Panc1 (cell line): ENCODE measurements at regions not wholly inside any gene's neighbourhood (a gene's known extent, or its start where the extent isn't known, plus 50 kb on each side); places are given as distances from the start of the nearest gene placed in this dataset.

Experiments
- ATAC-seq: fragments of 200-7000 bp; cut with Tn5 transposase; 2 replicates; pipeline ENCODE4 v1.9.1; 2020; ENCODE audit warnings: mild to moderate bottlenecking, moderate library complexity
- BruUV-seq: library from RNA; stranded (reverse); fragments of 400-500 nt; replicated peaks from 2 replicates; lab custom pipeline; 2021; lab: Mats Ljungman, UMichigan
- CTCF ChIA-PET: fragments of 300-600 bp; sonication (Branson Sonifier 250); formaldehyde crosslinking; loops from one replicate; lab custom pipeline; 2022; ENCODE audit warnings: antibody characterized with exemption; lab: Charles Lee
- POLR2A ChIA-PET: fragments of 300-600 bp; sonication (Branson Sonifier 250); formaldehyde crosslinking; loops from one replicate; lab custom pipeline; 2022; ENCODE audit warnings: antibody characterized with exemption; lab: Charles Lee
- DNase-seq: peaks from one replicate; pipeline ENCODE4 v3.0.0-alpha.2; 2010; ENCODE audit warnings: low read depth, low spot score
- H3K27ac ChIP-seq: 2 replicates; pipeline ENCODE4 v1.5.1; 2011; ENCODE audit warnings: mild to moderate bottlenecking, low read length, inconsistent platforms
- H3K27me3 ChIP-seq: fragments of 200-500 bp; sonication (Bioruptor generic); 2 replicates; pipeline ENCODE4 v1.6.0; 2014; ENCODE audit warnings: low read length, inconsistent platforms; ENCODE audit not compliant: control insufficient read depth, insufficient read depth
- H3K36me3 ChIP-seq: fragments of 200-500 bp; sonication (Bioruptor generic); 2 replicates; pipeline ENCODE4 v1.5.1; 2014; ENCODE audit warnings: inconsistent platforms, mild to moderate bottlenecking, low read length, moderate library complexity; ENCODE audit not compliant: control insufficient read depth, insufficient read depth
- H3K4me1 ChIP-seq: 2 replicates; pipeline ENCODE4 v1.5.1; 2011; ENCODE audit warnings: inconsistent platforms, mild to moderate bottlenecking, low read length, moderate library complexity; ENCODE audit not compliant: control insufficient read depth, insufficient read depth
- H3K4me3 ChIP-seq, 2 experiments: 2 replicates each; pipeline ENCODE4 v1.5.1; 2011 to 2012; ENCODE audit warnings: low read depth in 2 of 2, low read length in 2 of 2, mild to moderate bottlenecking in 2 of 2, inconsistent platforms in 1 of 2, moderate library complexity in 1 of 2
- H3K9me3 ChIP-seq: fragments of 200-500 bp; sonication (Bioruptor generic); 2 replicates; pipeline ENCODE4 v1.5.1; 2014; ENCODE audit warnings: low read depth, mild to moderate bottlenecking, inconsistent platforms, low read length, moderate library complexity; ENCODE audit not compliant: control insufficient read depth, insufficient read depth
- CTCF ChIP-seq: fragments of 450-650 bp; IDR thresholded peaks from 2 replicates; pipeline ENCODE4 v1.5.1; 2017; ENCODE audit warnings: mild to moderate bottlenecking
- POLR2AphosphoS5 ChIP-seq: IDR thresholded peaks from 2 replicates; pipeline ENCODE4 v1.6.1; 2012; ENCODE audit warnings: mild to moderate bottlenecking, low read depth, low read length, moderate library complexity
- REST ChIP-seq, 2 experiments: IDR thresholded peaks; 2 replicates each; pipeline ENCODE4 v1.6.1; 2011 to 2012; ENCODE audit warnings: low read depth in 2 of 2, control low read depth in 1 of 2, low read length in 1 of 2, mild to moderate bottlenecking in 1 of 2, moderate library complexity in 1 of 2; ENCODE audit not compliant: insufficient read depth in 1 of 2
- SIN3A ChIP-seq: IDR thresholded peaks from 2 replicates; pipeline ENCODE4 v1.6.1; 2012; ENCODE audit warnings: low read depth, mild to moderate bottlenecking, low read length, moderate library complexity, borderline replicate concordance; ENCODE audit not compliant: insufficient read depth
- TCF7L2 ChIP-seq: IDR thresholded peaks from 2 replicates; pipeline ENCODE4 v1.6.1; 2011; ENCODE audit warnings: mild to moderate bottlenecking, low read depth, low read length, inconsistent platforms
- in situ Hi-C: cut with HindIII; loops from 2 replicates; pipeline ENCODE4 v1.10.0; 2016; ENCODE audit warnings: low sequenced_read_pairs, low pct_unique_long_range_greater_than_20kb
- intact Hi-C: fragments of 100-400 bp; cut with micrococcal nuclease; formaldehyde crosslinking; loops from one replicate; pipeline ENCODE4 v1.10.0; 2022; ENCODE audit not compliant: unreplicated experiment

- Histone ChIP-seq H3K27me3 (no peaks in the 10 kb centered on the region), H3K9me3 (no peaks in the 10 kb centered on the region), H3K36me3 (no peaks in the 10 kb centered on the region), H3K4me1 (no peaks in the 10 kb centered on the region), H3K27ac (no peak overlapping the region), H3K4me3 (no peak overlapping the region)
- in situ Hi-C loops: no loop called here
- no peak for DNase-seq
- intact Hi-C loops: no loop called here
- POLR2A ChIA-PET: interaction anchor here (0.7 kb wide), 1 partner anchor 216 kb away, joined by 3 read pairs; no protein-coding TSS in a partner anchor
- no peak for ATAC-seq
- no peak for TF ChIP-seq CTCF
- no peak for TF ChIP-seq TCF7L2
- TF ChIP-seq POLR2AphosphoS5: no peak
- TF ChIP-seq REST (IDR thresholded peaks at IDR 0.05; ENCODE audit: insufficient read depth in 1 of 2, low read depth in 2 of 2, low read length in 1 of 2): no peak
- TF ChIP-seq SIN3A: no peak
- BruUV-seq: no TSS peak
- CTCF ChIA-PET: no interaction called here
Measured at GRCh38 chr2:8607606-8608005, 74.2 kb upstream of the ID2 start.

- Histone ChIP-seq H3K36me3 (no peaks in the 10 kb centered on the region), H3K9me3 (no peaks in the 10 kb centered on the region), H3K4me1 (no peaks in the 10 kb centered on the region), H3K4me3 (no peak overlapping the region), H3K27me3 (no peaks in the 10 kb centered on the region), H3K27ac (no peak overlapping the region)
- POLR2A ChIA-PET: no interaction called here
- intact Hi-C loops (no loop called here), in situ Hi-C loops (no loop called here)
- BruUV-seq: no TSS peak
- CTCF ChIA-PET: no interaction called here
- TF ChIP-seq CTCF (no peak), SIN3A (no peak), POLR2AphosphoS5 (no peak), TCF7L2 (no peak), REST (IDR thresholded peaks at IDR 0.05; ENCODE audit: insufficient read depth in 1 of 2, low read depth in 2 of 2, low read length in 1 of 2) (no peak)
- no peak for DNase-seq
- no peak for ATAC-seq
Measured at GRCh38 chr2:8608411-8608954, 73.4 kb upstream of the ID2 start.
